IMR-90 (cell line): ENCODE measurements at regions not wholly inside any gene's neighbourhood (a gene's known extent, or its start where the extent isn't known, plus 50 kb on each side); places are given as distances from the start of the nearest gene placed in this dataset.

Source experiments
- ATAC-seq: fragments of 200-7000 bp; cut with Tn5 transposase; 2 replicates; pipeline ENCODE4 v1.9.1; 2020; ENCODE audit warnings: low read depth, mild to moderate bottlenecking, moderate library complexity
- BruUV-seq: library from RNA; stranded (reverse); fragments of 400-500 nt; replicated peaks from 2 replicates; lab custom pipeline; 2021; lab: Mats Ljungman, UMichigan
- CTCF ChIA-PET: fragments of 300-600 bp; formaldehyde crosslinking; extraction: SDS; loops from one replicate; lab custom pipeline; 2021; ENCODE audit warnings: antibody characterized with exemption; lab: Yijun Ruan, JAX
- POLR2A ChIA-PET: fragments of 300-600 bp; sonication (Branson Sonifier 250); formaldehyde crosslinking; loops from one replicate; lab custom pipeline; 2022; ENCODE audit warnings: antibody characterized with exemption; ENCODE audit not compliant: unreplicated experiment; lab: Charles Lee
- DNase-seq: peaks from one replicate; pipeline ENCODE4 v3.0.0; 2013
- H2AFZ ChIP-seq: replicated peaks from 2 replicates; pipeline ENCODE3; 2013; ENCODE audit warnings: low read length, mild to moderate bottlenecking; ENCODE audit not compliant: poor library complexity
- H2AK5ac ChIP-seq: 2 replicates; pipeline ENCODE4 v1.6.1; 2013; ENCODE audit warnings: low read depth, low read length, inconsistent platforms
- H2AK9ac ChIP-seq: replicated peaks from 2 replicates; pipeline ENCODE3; 2013; ENCODE audit warnings: mild to moderate bottlenecking, low read depth, low read length, moderate library complexity; ENCODE audit not compliant: poor library complexity
- H2BK120ac ChIP-seq: 2 replicates; pipeline ENCODE4 v1.6.1; 2013; ENCODE audit warnings: low read depth, low read length, inconsistent platforms
- H2BK15ac ChIP-seq: 3 replicates; pipeline ENCODE4 v1.6.1; 2013; ENCODE audit warnings: low read depth, low read length, inconsistent platforms
- H2BK20ac ChIP-seq: 2 replicates; pipeline ENCODE4 v1.6.1; 2013; ENCODE audit warnings: low read depth, mild to moderate bottlenecking, inconsistent platforms, low read length, moderate library complexity
- H2BK5ac ChIP-seq: 2 replicates; pipeline ENCODE4 v1.6.1; 2013; ENCODE audit warnings: mild to moderate bottlenecking, low read depth, low read length, inconsistent platforms; ENCODE audit not compliant: poor library complexity, severe bottlenecking
- H3K14ac ChIP-seq: replicated peaks from 2 replicates; pipeline ENCODE4 v1.6.1; 2013; ENCODE audit warnings: low read depth, low read length, inconsistent platforms
- H3K18ac ChIP-seq: 2 replicates; pipeline ENCODE4 v1.6.1; 2013; ENCODE audit warnings: low read depth, low read length, control low read depth
- H3K23ac ChIP-seq: 2 replicates; pipeline ENCODE4 v1.6.1; 2013; ENCODE audit warnings: low read depth, low read length, inconsistent platforms
- H3K27ac ChIP-seq: 2 replicates; pipeline ENCODE4 v1.5.1; 2013; ENCODE audit warnings: mild to moderate bottlenecking, control low read depth, low read length; ENCODE audit not compliant: insufficient read depth
- H3K27me3 ChIP-seq: 2 replicates; pipeline ENCODE4 v1.6.1; 2013; ENCODE audit warnings: low read length; ENCODE audit not compliant: control insufficient read depth, insufficient read depth
- H3K36me3 ChIP-seq: 2 replicates; pipeline ENCODE4 v1.6.1; 2013; ENCODE audit warnings: low read length, mixed read lengths; ENCODE audit not compliant: control insufficient read depth, insufficient read depth
- H3K4ac ChIP-seq: 2 replicates; pipeline ENCODE4 v1.6.1; 2013; ENCODE audit warnings: low read depth, low read length, inconsistent platforms
- H3K4me1 ChIP-seq: 2 replicates; pipeline ENCODE4 v1.6.1; 2013; ENCODE audit warnings: low read length, mixed read lengths; ENCODE audit not compliant: control insufficient read depth, insufficient read depth
- H3K4me2 ChIP-seq: 2 replicates; pipeline ENCODE4 v1.6.1; 2013; ENCODE audit warnings: low read depth, mild to moderate bottlenecking, control low read depth, low read length, moderate library complexity
- H3K4me3 ChIP-seq: 2 replicates; pipeline ENCODE4 v1.5.1; 2013; ENCODE audit warnings: low read depth, mild to moderate bottlenecking, control low read depth, low read length, moderate library complexity; ENCODE audit not compliant: insufficient read depth
- H3K56ac ChIP-seq: 2 replicates; pipeline ENCODE4 v1.6.1; 2013; ENCODE audit warnings: low read length, inconsistent platforms; ENCODE audit not compliant: insufficient read depth; ENCODE audit errors: extremely low read depth
- H3K79me1 ChIP-seq, 2 experiments: 2 replicates each; pipeline ENCODE4 v1.6.1; 2013; ENCODE audit warnings: low read length in 2 of 2, inconsistent platforms in 1 of 2, low read depth in 1 of 2
- H3K9ac ChIP-seq: 2 replicates; pipeline ENCODE4 v1.6.1; 2013; ENCODE audit warnings: low read depth, low read length, control low read depth
- H3K9me1 ChIP-seq: 2 replicates; pipeline ENCODE4 v1.6.1; 2013; ENCODE audit warnings: low read length, inconsistent platforms; ENCODE audit not compliant: insufficient read depth
- H3K9me3 ChIP-seq: 2 replicates; pipeline ENCODE4 v1.6.1; 2013; ENCODE audit warnings: low read length; ENCODE audit not compliant: control insufficient read depth, insufficient read depth
- H4K20me1 ChIP-seq: 2 replicates; pipeline ENCODE4 v1.6.1; 2013; ENCODE audit warnings: low read length, inconsistent platforms; ENCODE audit not compliant: insufficient read depth
- H4K5ac ChIP-seq: 2 replicates; pipeline ENCODE4 v1.6.1; 2013; ENCODE audit warnings: mild to moderate bottlenecking, low read depth, low read length, control low read depth
- H4K8ac ChIP-seq, 2 experiments: 2 replicates each; pipeline ENCODE4 v1.6.1; 2013; ENCODE audit warnings: low read depth in 2 of 2, low read length in 2 of 2, control low read depth in 1 of 2, inconsistent platforms in 1 of 2
- H4K91ac ChIP-seq: 2 replicates; pipeline ENCODE4 v1.6.1; 2013; ENCODE audit warnings: low read depth, low read length, inconsistent platforms; ENCODE audit not compliant: insufficient read depth
- ELK1 ChIP-seq: fragments of 150-350 bp; IDR thresholded peaks from 2 replicates; pipeline ENCODE4 v1.6.1; 2016; ENCODE audit warnings: low read depth, mild to moderate bottlenecking, low read length, moderate library complexity, borderline replicate concordance
- WGBS, 2 experiments: methylation state at CpG; one replicate each; pipeline versions ENCODE4 v1.1.5 to v1.1.7; 2013; ENCODE audit warnings: missing lambda C conversion rate in 2 of 2; ENCODE audit not compliant: insufficient read length in 1 of 2; ENCODE audit errors: extremely low coverage in 2 of 2; 5-methylcytosine and 5-hydroxymethylcytosine counted together
- dilution Hi-C: fragments of 300-500 bp; cut with HindIII; formaldehyde crosslinking; loops from one replicate; pipeline ENCODE4 v1.14.3; 2018; ENCODE audit warnings: low sequenced_read_pairs; ENCODE audit not compliant: unreplicated experiment
- in situ Hi-C: fragments of 300-500 bp; cut with MboI; formaldehyde crosslinking; loops from 3 replicates; pipeline ENCODE4 v1.14.3; 2019; ENCODE audit warnings: low sequenced_read_pairs, inconsistent platforms, mixed read lengths
- intact Hi-C: fragments of 100-400 bp; cut with micrococcal nuclease; formaldehyde crosslinking; loops from 2 replicates; pipeline ENCODE4 v1.10.0; 2022

- Histone ChIP-seq H2BK120ac (peak overlapping the region; percentile 73), H4K20me1 (no peaks in the 10 kb centered on the region), H3K9me3 (no peaks in the 10 kb centered on the region), H3K4me2 (no peak overlapping the region; the same call in 1 of the 2 replicates), H3K18ac (peak overlapping the region; percentile 72; the same call in 1 of the 2 replicates), H4K91ac (peak overlapping the region; percentile 77), H2BK20ac (peak overlapping the region; percentile 74; the same call in 1 of the 2 replicates), H4K8ac (peak overlapping the region; percentile 18 to 54; a peak in 2 of 4 replicates), H3K23ac (peak overlapping the region; percentile 55), H3K4me3 (no peak overlapping the region), H3K56ac (peak overlapping the region; percentile 5; the same call in 1 of the 2 replicates), H2BK5ac (peak overlapping the region; percentile 84), H2AK5ac (peak overlapping the region; percentile 99), H3K36me3 (no peaks in the 10 kb centered on the region; the same call in 1 of the 2 replicates), H2BK15ac (peak overlapping the region; percentile 94; the same call in 2 of the 3 replicates), H2AFZ (no peak overlapping the region), H3K14ac (peak overlapping the region; percentile 82), H3K79me1 (peaks cover 21 to 36% of the 10 kb centered on the region in 2 experiments; a peak in 3 of 4 replicates), H3K9ac (no peak overlapping the region), H3K4me1 (peaks cover 11% of the 10 kb centered on the region), H4K5ac (peak overlapping the region; percentile 82; the same call in 1 of the 2 replicates), H3K4ac (peak overlapping the region; percentile 86), H3K27me3 (no peaks in the 10 kb centered on the region), H2AK9ac (no peak overlapping the region), H3K27ac (peak overlapping the region; percentile 59; the same call in 1 of the 2 replicates), H3K9me1 (peaks cover 6% of the 10 kb centered on the region)
- CTCF ChIA-PET: interaction anchor here (1.6 kb wide), 1 partner anchor 36 kb away, joined by 3 read pairs; no protein-coding TSS in a partner anchor
- dilution Hi-C loops (no loop called here), intact Hi-C loops (no loop called here), in situ Hi-C loops (no loop called here)
- no peak for DNase-seq
- WGBS, 2 experiments: no CpG with 5 or more reads among the region's 2 CpGs
- BruUV-seq: no TSS peak
- no peak for ATAC-seq
- POLR2A ChIA-PET: no interaction called here
- TF ChIP-seq ELK1: no peak
These were observed 167.2 kb downstream of the CYB561 start for GRCh38 chr17:63278728-63279442.
